Colonic mucosa (tissue), 4 donors: ENCODE measurements at regions not wholly inside any gene's neighbourhood (a gene's known extent, or its start where the extent isn't known, plus 50 kb on each side); places are given as distances from the start of the nearest gene placed in this dataset.

Experiments
- DNase-seq: peaks from one replicate; pipeline ENCODE4 v3.0.0-alpha.2; 2020
- H3K27ac ChIP-seq: fragments of 200-600 bp; one replicate; pipeline ENCODE4 v1.8.0; 2021
- H3K27me3 ChIP-seq: fragments of 200-600 bp; one replicate; pipeline ENCODE4 v1.8.0; 2021
- H3K36me3 ChIP-seq: fragments of 200-600 bp; one replicate; pipeline ENCODE4 v1.8.0; 2021
- H3K4me1 ChIP-seq: fragments of 200-600 bp; one replicate; pipeline ENCODE4 v1.8.0; 2021; ENCODE audit warnings: mild to moderate bottlenecking
- H3K4me3 ChIP-seq: fragments of 200-600 bp; one replicate; pipeline ENCODE4 v1.8.0; 2021
- H3K9ac ChIP-seq, 2 donors: one replicate each; pipeline ENCODE4 v1.7.0; 2013; ENCODE audit warnings: control low read depth in 2 of 2, low read depth in 2 of 2, low read length in 2 of 2
- H3K9me3 ChIP-seq: fragments of 200-600 bp; one replicate; pipeline ENCODE4 v1.8.0; 2021
- CTCF ChIP-seq: fragments of 200-600 bp; IDR thresholded peaks from one replicate; pipeline ENCODE4 v1.8.0; 2022; ENCODE audit warnings: antibody characterized with exemption, mild to moderate bottlenecking
- intact Hi-C: fragments of 100-400 bp; cut with DNase I; formaldehyde crosslinking; loops from one replicate; pipeline ENCODE4 v1.14.1; 2022
- donor health status: healthy.
- donor health status: DM: no; HTN: no; CAD: no.
- donor health status: DM: no; HTN: no; CAD: no.

- Histone ChIP-seq H3K27ac (no peak overlapping the region), H3K9me3 (no peaks in the 10 kb centered on the region), H3K4me3 (no peak overlapping the region), H3K9ac (no peak overlapping the region), H3K36me3 (no peaks in the 10 kb centered on the region), H3K27me3 (no peaks in the 10 kb centered on the region), H3K4me1 (no peaks in the 10 kb centered on the region)
- no peak for DNase-seq
- TF ChIP-seq CTCF: no peak
- intact Hi-C loops: no loop called here
Measured at GRCh38 chr9:20117482-20117881, 328.6 kb upstream of the SLC24A2 start.

- no peak overlapping the region for H3K9ac ChIP-seq
- H3K4me1 ChIP-seq: no peaks in the 10 kb centered on the region
- TF ChIP-seq CTCF: no peak
- no peaks in the 10 kb centered on the region for H3K9me3 ChIP-seq
- H3K27me3 ChIP-seq: no peaks in the 10 kb centered on the region
- H3K4me3 ChIP-seq: no peak overlapping the region
- no peak for DNase-seq
- no peak overlapping the region for H3K27ac ChIP-seq
- H3K36me3 ChIP-seq: no peaks in the 10 kb centered on the region
- intact Hi-C loops: no loop called here
Measured at GRCh38 chr9:20114974-20115373, 326.1 kb upstream of the SLC24A2 start.

GRCh38 chr9:20112205-20112783, 323.5 kb upstream of the SLC24A2 start:
- Histone ChIP-seq H3K36me3 (no peaks in the 10 kb centered on the region), H3K27ac (no peak overlapping the region), H3K9ac (no peak overlapping the region), H3K9me3 (no peaks in the 10 kb centered on the region), H3K4me3 (no peak overlapping the region), H3K27me3 (no peaks in the 10 kb centered on the region), H3K4me1 (no peaks in the 10 kb centered on the region)
- intact Hi-C loops: no loop called here
- no peak for DNase-seq
- TF ChIP-seq CTCF: no peak

GRCh38 chr9:20111173-20111843, 322.5 kb upstream of the SLC24A2 start:
- no peaks in the 10 kb centered on the region for H3K27me3 ChIP-seq
- H3K27ac ChIP-seq: no peak overlapping the region
- H3K9me3 ChIP-seq: no peaks in the 10 kb centered on the region
- no peak for TF ChIP-seq CTCF
- no peaks in the 10 kb centered on the region for H3K4me1 ChIP-seq
- intact Hi-C loops: no loop called here
- no peak overlapping the region for H3K9ac ChIP-seq
- H3K36me3 ChIP-seq: no peaks in the 10 kb centered on the region
- H3K4me3 ChIP-seq: no peak overlapping the region
- DNase-seq: no peak

GRCh38 chr9:20095430-20096092, 306.7 kb upstream of the SLC24A2 start:
- Histone ChIP-seq H3K4me1 (no peaks in the 10 kb centered on the region), H3K36me3 (no peaks in the 10 kb centered on the region), H3K9me3 (no peaks in the 10 kb centered on the region), H3K4me3 (no peak overlapping the region), H3K27me3 (no peaks in the 10 kb centered on the region), H3K27ac (no peak overlapping the region), H3K9ac (no peak overlapping the region)
- TF ChIP-seq CTCF: no peak
- DNase-seq: no peak
- intact Hi-C loops: no loop called here
